GM23338 (cell line): ENCODE measurements at regions not wholly inside any gene's neighbourhood (a gene's known extent, or its start where the extent isn't known, plus 50 kb on each side); places are given as distances from the start of the nearest gene placed in this dataset.

Experiments used
- ATAC-seq: fragments of 200-7000 bp; cut with Tn5 transposase; 3 replicates; pipeline ENCODE4 v1.9.1; 2020
- DNase-seq: peaks from one replicate; pipeline ENCODE4 v3.0.0-alpha.2; 2015; ENCODE audit warnings: low spot score
- H2AFZ ChIP-seq: fragments of 200-600 bp; sonication (generic); 2 replicates; pipeline ENCODE4 v1.8.0; 2016; ENCODE audit warnings: antibody characterized with exemption, mild to moderate bottlenecking, moderate library complexity
- H3F3A ChIP-seq: fragments of 200-600 bp; sonication (generic); replicated peaks from 2 replicates; pipeline ENCODE4 v1.8.0; 2017; ENCODE audit warnings: antibody characterized with exemption, mixed run types, low read depth
- H3K27ac ChIP-seq: fragments of 200-600 bp; sonication (generic); 2 replicates; pipeline ENCODE4 v1.6.1; 2016; ENCODE audit warnings: low read depth
- H3K27me3 ChIP-seq: fragments of 200-600 bp; sonication (generic); 2 replicates; pipeline ENCODE4 v1.8.0; 2016; ENCODE audit warnings: mild to moderate bottlenecking, mixed run types, moderate library complexity; ENCODE audit not compliant: insufficient read depth
- H3K36me3 ChIP-seq: fragments of 200-600 bp; sonication (generic); 2 replicates; pipeline ENCODE4 v1.8.0; 2016; ENCODE audit warnings: mild to moderate bottlenecking; ENCODE audit not compliant: insufficient read depth
- H3K4me1 ChIP-seq: fragments of 200-600 bp; sonication (generic); 2 replicates; pipeline ENCODE4 v1.8.0; 2016; ENCODE audit warnings: mild to moderate bottlenecking, moderate library complexity; ENCODE audit not compliant: insufficient read depth
- H3K4me2 ChIP-seq: fragments of 200-600 bp; sonication (generic); 2 replicates; pipeline ENCODE4 v1.7.1; 2017; ENCODE audit warnings: mixed run types
- H3K4me3 ChIP-seq: fragments of 200-600 bp; sonication (generic); 2 replicates; pipeline ENCODE4 v1.6.1; 2016; ENCODE audit warnings: mixed run types
- H3K79me2 ChIP-seq: fragments of 200-600 bp; sonication (generic); replicated peaks from 2 replicates; pipeline ENCODE4 v1.8.0; 2017; ENCODE audit warnings: mild to moderate bottlenecking; ENCODE audit not compliant: insufficient read depth
- H3K9me2 ChIP-seq: fragments of 200-600 bp; sonication (generic); 2 replicates; pipeline ENCODE4 v1.8.0; 2017; ENCODE audit not compliant: insufficient read depth
- H4K20me1 ChIP-seq: fragments of 200-600 bp; sonication (generic); replicated peaks from 2 replicates; pipeline ENCODE4 v1.8.0; 2017; ENCODE audit warnings: mild to moderate bottlenecking; ENCODE audit not compliant: insufficient read depth
- H3K27ac Mint-ChIP-seq: 2 replicates; pipeline ENCODE4 v1.8.0; 2020; ENCODE audit warnings: inconsistent platforms, mild to moderate bottlenecking, moderate library complexity, mixed read lengths
- H3K27me3 Mint-ChIP-seq: 3 replicates; pipeline ENCODE4 v1.8.0; 2022; ENCODE audit warnings: low read depth, mild to moderate bottlenecking, moderate library complexity, mixed read lengths, inconsistent platforms; ENCODE audit not compliant: insufficient read depth, poor library complexity
- H3K36me3 Mint-ChIP-seq: 3 replicates; pipeline ENCODE4 v1.8.0; 2021; ENCODE audit warnings: low read depth, mild to moderate bottlenecking, inconsistent platforms, moderate library complexity, mixed read lengths
- H3K4me1 Mint-ChIP-seq: 3 replicates; pipeline ENCODE4 v1.8.0; 2020; ENCODE audit warnings: mild to moderate bottlenecking, inconsistent platforms, mixed read lengths
- H3K4me3 Mint-ChIP-seq: 3 replicates; pipeline ENCODE4 v1.8.0; 2021; ENCODE audit warnings: moderate library complexity, mild to moderate bottlenecking, inconsistent platforms, mixed read lengths
- H3K9me3 Mint-ChIP-seq: 3 replicates; pipeline ENCODE4 v1.8.0; 2020; ENCODE audit warnings: moderate library complexity, mild to moderate bottlenecking, inconsistent platforms, mixed read lengths
- CREB1 ChIP-seq: fragments of 250-450 bp; sonication (Bioruptor Pico); IDR thresholded peaks from 2 replicates; pipeline ENCODE4 v1.5.0; 2020; ENCODE audit warnings: low read depth, mild to moderate bottlenecking, moderate library complexity
- EZH2 ChIP-seq: fragments of 200-600 bp; sonication (generic); IDR thresholded peaks from one replicate; pipeline ENCODE4 v1.8.0; 2017; ENCODE audit warnings: antibody characterized with exemption, mild to moderate bottlenecking, low read depth; ENCODE audit not compliant: unreplicated experiment
- EZH2phosphoT487 ChIP-seq: fragments of 200-600 bp; sonication (generic); IDR thresholded peaks from one replicate; pipeline ENCODE4 v1.8.1; 2018; ENCODE audit warnings: antibody characterized with exemption; ENCODE audit not compliant: unreplicated experiment
- JUNB ChIP-seq: IDR thresholded peaks from one replicate; pipeline ENCODE4 v1.6.1; 2016; ENCODE audit warnings: antibody characterized with exemption; ENCODE audit not compliant: unreplicated experiment
- NANOG ChIP-seq: IDR thresholded peaks from 2 replicates; pipeline ENCODE4 v1.6.1; 2016; ENCODE audit warnings: antibody characterized with exemption, borderline replicate concordance
- POLR2AphosphoS5 ChIP-seq: IDR thresholded peaks from 2 replicates; pipeline ENCODE4 v1.6.1; 2016; ENCODE audit warnings: antibody characterized with exemption, low read depth
- STAT1 ChIP-seq: IDR thresholded peaks from one replicate; pipeline ENCODE4 v1.6.1; 2016; ENCODE audit warnings: antibody characterized with exemption; ENCODE audit not compliant: unreplicated experiment
- ZNF114 ChIP-seq: fragments of 250-450 bp; sonication (Bioruptor Pico); IDR thresholded peaks from 2 replicates; pipeline ENCODE4 v1.5.0; 2020; ENCODE audit warnings: mild to moderate bottlenecking, moderate library complexity
- ZNF331 ChIP-seq: fragments of 250-450 bp; sonication (Bioruptor Pico); IDR thresholded peaks from 2 replicates; pipeline ENCODE4 v1.5.0; 2020; ENCODE audit warnings: low read depth, mild to moderate bottlenecking, moderate library complexity
- TF ChIP-seq, protein P1 (sequence below): IDR thresholded peaks from 2 replicates; pipeline ENCODE4 v1.6.1; 2016; ENCODE audit warnings: antibody characterized with exemption
- TF ChIP-seq, protein P2 (sequence below): fragments of 250-450 bp; sonication (Bioruptor Pico); IDR thresholded peaks from 2 replicates; pipeline ENCODE4 v1.5.0; 2020; ENCODE audit warnings: mild to moderate bottlenecking, moderate library complexity
- TF ChIP-seq, protein P3 (sequence below): IDR thresholded peaks from one replicate; pipeline ENCODE4 v1.6.1; 2018; ENCODE audit warnings: antibody characterized with exemption; ENCODE audit not compliant: unreplicated experiment
- TF ChIP-seq, protein P4 (sequence below), 2 experiments: fragments of 200-600 bp in 1 of 2; sonication (generic) in 1 of 2; conservative IDR thresholded peaks; 2 replicates each; pipeline versions ENCODE4 v1.5.1 to v1.6.1; 2016 to 2017; ENCODE audit warnings: antibody characterized with exemption in 2 of 2, low read depth in 2 of 2, mild to moderate bottlenecking in 2 of 2, moderate library complexity in 1 of 2

DNA sequence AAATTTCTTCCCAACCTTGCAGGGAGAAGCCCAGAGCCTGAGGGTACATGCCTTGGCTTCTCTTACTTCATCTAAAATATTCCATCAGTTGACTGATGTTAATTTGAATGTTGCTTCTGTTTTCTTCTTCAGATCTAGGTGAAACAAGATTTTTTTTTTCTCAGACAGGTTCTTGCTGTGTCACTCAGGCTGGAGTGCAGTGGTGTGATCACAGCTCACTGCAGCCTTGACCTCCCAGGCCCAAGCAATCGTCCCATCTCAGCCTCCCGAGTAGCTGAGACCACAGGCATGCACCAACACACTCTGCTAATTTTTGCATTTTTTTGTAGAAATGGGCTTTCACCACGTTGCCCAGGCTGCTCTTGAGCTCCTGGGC, 62.1 kb upstream of the KLF3 start:
- no peak for TF ChIP-seq EZH2phosphoT487
- TF ChIP-seq CREB1 (CRISPR knock-in tag) = no peak
- no peak for TF ChIP-seq STAT1
- TF ChIP-seq, protein P1, sequence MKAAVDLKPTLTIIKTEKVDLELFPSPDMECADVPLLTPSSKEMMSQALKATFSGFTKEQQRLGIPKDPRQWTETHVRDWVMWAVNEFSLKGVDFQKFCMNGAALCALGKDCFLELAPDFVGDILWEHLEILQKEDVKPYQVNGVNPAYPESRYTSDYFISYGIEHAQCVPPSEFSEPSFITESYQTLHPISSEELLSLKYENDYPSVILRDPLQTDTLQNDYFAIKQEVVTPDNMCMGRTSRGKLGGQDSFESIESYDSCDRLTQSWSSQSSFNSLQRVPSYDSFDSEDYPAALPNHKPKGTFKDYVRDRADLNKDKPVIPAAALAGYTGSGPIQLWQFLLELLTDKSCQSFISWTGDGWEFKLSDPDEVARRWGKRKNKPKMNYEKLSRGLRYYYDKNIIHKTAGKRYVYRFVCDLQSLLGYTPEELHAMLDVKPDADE = no peak
- no peak for TF ChIP-seq NANOG
- no peak for TF ChIP-seq EZH2
- TF ChIP-seq JUNB = no peak
- TF ChIP-seq, protein P2, sequence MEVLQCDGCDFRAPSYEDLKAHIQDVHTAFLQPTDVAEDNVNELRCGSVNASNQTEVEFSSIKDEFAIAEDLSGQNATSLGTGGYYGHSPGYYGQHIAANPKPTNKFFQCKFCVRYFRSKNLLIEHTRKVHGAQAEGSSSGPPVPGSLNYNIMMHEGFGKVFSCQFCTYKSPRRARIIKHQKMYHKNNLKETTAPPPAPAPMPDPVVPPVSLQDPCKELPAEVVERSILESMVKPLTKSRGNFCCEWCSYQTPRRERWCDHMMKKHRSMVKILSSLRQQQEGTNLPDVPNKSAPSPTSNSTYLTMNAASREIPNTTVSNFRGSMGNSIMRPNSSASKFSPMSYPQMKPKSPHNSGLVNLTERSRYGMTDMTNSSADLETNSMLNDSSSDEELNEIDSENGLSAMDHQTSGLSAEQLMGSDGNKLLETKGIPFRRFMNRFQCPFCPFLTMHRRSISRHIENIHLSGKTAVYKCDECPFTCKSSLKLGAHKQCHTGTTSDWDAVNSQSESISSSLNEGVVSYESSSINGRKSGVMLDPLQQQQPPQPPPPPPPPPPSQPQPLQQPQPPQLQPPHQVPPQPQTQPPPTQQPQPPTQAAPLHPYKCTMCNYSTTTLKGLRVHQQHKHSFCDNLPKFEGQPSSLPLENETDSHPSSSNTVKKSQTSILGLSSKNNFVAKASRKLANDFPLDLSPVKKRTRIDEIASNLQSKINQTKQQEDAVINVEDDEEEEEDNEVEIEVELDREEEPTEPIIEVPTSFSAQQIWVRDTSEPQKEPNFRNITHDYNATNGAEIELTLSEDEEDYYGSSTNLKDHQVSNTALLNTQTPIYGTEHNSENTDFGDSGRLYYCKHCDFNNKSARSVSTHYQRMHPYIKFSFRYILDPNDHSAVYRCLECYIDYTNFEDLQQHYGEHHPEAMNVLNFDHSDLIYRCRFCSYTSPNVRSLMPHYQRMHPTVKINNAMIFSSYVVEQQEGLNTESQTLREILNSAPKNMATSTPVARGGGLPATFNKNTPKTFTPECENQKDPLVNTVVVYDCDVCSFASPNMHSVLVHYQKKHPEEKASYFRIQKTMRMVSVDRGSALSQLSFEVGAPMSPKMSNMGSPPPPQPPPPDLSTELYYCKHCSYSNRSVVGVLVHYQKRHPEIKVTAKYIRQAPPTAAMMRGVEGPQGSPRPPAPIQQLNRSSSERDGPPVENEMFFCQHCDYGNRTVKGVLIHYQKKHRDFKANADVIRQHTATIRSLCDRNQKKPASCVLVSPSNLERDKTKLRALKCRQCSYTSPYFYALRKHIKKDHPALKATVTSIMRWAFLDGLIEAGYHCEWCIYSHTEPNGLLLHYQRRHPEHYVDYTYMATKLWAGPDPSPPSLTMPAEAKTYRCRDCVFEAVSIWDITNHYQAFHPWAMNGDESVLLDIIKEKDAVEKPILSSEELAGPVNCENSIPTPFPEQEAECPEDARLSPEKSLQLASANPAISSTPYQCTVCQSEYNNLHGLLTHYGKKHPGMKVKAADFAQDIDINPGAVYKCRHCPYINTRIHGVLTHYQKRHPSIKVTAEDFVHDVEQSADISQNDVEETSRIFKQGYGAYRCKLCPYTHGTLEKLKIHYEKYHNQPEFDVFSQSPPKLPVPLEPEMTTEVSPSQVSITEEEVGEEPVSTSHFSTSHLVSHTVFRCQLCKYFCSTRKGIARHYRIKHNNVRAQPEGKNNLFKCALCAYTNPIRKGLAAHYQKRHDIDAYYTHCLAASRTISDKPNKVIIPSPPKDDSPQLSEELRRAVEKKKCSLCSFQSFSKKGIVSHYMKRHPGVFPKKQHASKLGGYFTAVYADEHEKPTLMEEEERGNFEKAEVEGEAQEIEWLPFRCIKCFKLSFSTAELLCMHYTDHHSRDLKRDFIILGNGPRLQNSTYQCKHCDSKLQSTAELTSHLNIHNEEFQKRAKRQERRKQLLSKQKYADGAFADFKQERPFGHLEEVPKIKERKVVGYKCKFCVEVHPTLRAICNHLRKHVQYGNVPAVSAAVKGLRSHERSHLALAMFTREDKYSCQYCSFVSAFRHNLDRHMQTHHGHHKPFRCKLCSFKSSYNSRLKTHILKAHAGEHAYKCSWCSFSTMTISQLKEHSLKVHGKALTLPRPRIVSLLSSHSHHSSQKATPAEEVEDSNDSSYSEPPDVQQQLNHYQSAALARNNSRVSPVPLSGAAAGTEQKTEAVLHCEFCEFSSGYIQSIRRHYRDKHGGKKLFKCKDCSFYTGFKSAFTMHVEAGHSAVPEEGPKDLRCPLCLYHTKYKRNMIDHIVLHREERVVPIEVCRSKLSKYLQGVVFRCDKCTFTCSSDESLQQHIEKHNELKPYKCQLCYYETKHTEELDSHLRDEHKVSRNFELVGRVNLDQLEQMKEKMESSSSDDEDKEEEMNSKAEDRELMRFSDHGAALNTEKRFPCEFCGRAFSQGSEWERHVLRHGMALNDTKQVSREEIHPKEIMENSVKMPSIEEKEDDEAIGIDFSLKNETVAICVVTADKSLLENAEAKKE = no peak
- no peak for TF ChIP-seq ZNF331 (CRISPR knock-in tag)
- TF ChIP-seq, protein P3, sequence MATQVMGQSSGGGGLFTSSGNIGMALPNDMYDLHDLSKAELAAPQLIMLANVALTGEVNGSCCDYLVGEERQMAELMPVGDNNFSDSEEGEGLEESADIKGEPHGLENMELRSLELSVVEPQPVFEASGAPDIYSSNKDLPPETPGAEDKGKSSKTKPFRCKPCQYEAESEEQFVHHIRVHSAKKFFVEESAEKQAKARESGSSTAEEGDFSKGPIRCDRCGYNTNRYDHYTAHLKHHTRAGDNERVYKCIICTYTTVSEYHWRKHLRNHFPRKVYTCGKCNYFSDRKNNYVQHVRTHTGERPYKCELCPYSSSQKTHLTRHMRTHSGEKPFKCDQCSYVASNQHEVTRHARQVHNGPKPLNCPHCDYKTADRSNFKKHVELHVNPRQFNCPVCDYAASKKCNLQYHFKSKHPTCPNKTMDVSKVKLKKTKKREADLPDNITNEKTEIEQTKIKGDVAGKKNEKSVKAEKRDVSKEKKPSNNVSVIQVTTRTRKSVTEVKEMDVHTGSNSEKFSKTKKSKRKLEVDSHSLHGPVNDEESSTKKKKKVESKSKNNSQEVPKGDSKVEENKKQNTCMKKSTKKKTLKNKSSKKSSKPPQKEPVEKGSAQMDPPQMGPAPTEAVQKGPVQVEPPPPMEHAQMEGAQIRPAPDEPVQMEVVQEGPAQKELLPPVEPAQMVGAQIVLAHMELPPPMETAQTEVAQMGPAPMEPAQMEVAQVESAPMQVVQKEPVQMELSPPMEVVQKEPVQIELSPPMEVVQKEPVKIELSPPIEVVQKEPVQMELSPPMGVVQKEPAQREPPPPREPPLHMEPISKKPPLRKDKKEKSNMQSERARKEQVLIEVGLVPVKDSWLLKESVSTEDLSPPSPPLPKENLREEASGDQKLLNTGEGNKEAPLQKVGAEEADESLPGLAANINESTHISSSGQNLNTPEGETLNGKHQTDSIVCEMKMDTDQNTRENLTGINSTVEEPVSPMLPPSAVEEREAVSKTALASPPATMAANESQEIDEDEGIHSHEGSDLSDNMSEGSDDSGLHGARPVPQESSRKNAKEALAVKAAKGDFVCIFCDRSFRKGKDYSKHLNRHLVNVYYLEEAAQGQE = no peak
- TF ChIP-seq, protein P4, sequence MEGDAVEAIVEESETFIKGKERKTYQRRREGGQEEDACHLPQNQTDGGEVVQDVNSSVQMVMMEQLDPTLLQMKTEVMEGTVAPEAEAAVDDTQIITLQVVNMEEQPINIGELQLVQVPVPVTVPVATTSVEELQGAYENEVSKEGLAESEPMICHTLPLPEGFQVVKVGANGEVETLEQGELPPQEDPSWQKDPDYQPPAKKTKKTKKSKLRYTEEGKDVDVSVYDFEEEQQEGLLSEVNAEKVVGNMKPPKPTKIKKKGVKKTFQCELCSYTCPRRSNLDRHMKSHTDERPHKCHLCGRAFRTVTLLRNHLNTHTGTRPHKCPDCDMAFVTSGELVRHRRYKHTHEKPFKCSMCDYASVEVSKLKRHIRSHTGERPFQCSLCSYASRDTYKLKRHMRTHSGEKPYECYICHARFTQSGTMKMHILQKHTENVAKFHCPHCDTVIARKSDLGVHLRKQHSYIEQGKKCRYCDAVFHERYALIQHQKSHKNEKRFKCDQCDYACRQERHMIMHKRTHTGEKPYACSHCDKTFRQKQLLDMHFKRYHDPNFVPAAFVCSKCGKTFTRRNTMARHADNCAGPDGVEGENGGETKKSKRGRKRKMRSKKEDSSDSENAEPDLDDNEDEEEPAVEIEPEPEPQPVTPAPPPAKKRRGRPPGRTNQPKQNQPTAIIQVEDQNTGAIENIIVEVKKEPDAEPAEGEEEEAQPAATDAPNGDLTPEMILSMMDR (conservative IDR thresholded peaks at IDR 0.05; ENCODE audit: low read depth in 2 of 2) = no peak
- no peak for TF ChIP-seq POLR2AphosphoS5
- no peak for TF ChIP-seq ZNF114 (CRISPR knock-in tag)
- no peak overlapping the region for H3K4me3 Mint-ChIP-seq
- Histone ChIP-seq H3K27me3 (no peaks in the 10 kb centered on the region), H3K79me2 (no peaks in the 10 kb centered on the region), H3K27ac (no peak overlapping the region), H3K4me2 (no peak overlapping the region), H3K36me3 (no peaks in the 10 kb centered on the region), H3F3A (no peaks in the 10 kb centered on the region), H3K9me2 (peaks cover 12% of the 10 kb centered on the region; the same call in 1 of the 2 replicates), H4K20me1 (no peaks in the 10 kb centered on the region), H3K4me1 (peaks cover 14% of the 10 kb centered on the region), H3K4me3 (no peak overlapping the region), H2AFZ (no peak overlapping the region)
- no peaks in the 10 kb centered on the region; the same call in 2 of the 3 replicates for H3K9me3 Mint-ChIP-seq
- DNase-seq (no peak), ATAC-seq (no peak)
- H3K4me1 Mint-ChIP-seq = peaks cover 19% of the 10 kb centered on the region
- no peak overlapping the region for H3K27ac Mint-ChIP-seq
- H3K36me3 Mint-ChIP-seq = no peaks in the 10 kb centered on the region
- peaks cover 2% of the 10 kb centered on the region for H3K27me3 Mint-ChIP-seq
